ENCODE measurements at regions not wholly inside any gene's neighbourhood (a gene's known extent, or its start where the extent isn't known, plus 50 kb on each side); places are given as distances from the start of the nearest gene placed in this dataset.

GRCh38 chr4:57639561-57640382, 529.6 kb upstream of the IGFBP7 start:
- H3K36me3 ChIP-seq (ENCODE audit: control insufficient read depth in 2 of 2, insufficient read depth in 2 of 2, low read length in 1 of 2), result no peaks in the 10 kb centered on the region
- no peak for TF ChIP-seq ZNF207 (IDR thresholded peaks at IDR 0.05; ENCODE audit: borderline replicate concordance)
- no peak for TF ChIP-seq HDGF (IDR thresholded peaks at IDR 0.05)
- no peak for TF ChIP-seq SMAD5 (IDR thresholded peaks at IDR 0.05; ENCODE audit: low read depth)
- TF ChIP-seq POLR2AphosphoS5 (IDR thresholded peaks at IDR 0.05; ENCODE audit: low read length), result no peak
- TF ChIP-seq NKRF (conservative IDR thresholded peaks at IDR 0.05), result no peak
- TF ChIP-seq BACH1 (IDR thresholded peaks at IDR 0.05; ENCODE audit: borderline replicate concordance), result no peak
- no peak for TF ChIP-seq ZBTB11 (CRISPR knock-in tag; IDR thresholded peaks at IDR 0.05)
- TF ChIP-seq NFIC (IDR thresholded peaks at IDR 0.05; ENCODE audit: low read depth, low read length), result no peak
- no peak for TF ChIP-seq CREM (IDR thresholded peaks at IDR 0.05; ENCODE audit: low read depth)
- no peak for TF ChIP-seq PBX3 (IDR thresholded peaks at IDR 0.05; ENCODE audit: insufficient replicate concordance, low read depth, low read length)
- no peak for TF ChIP-seq MYC (IDR thresholded peaks at IDR 0.05; ENCODE audit: insufficient read depth, insufficient read length, insufficient replicate concordance, low read length, severe bottlenecking)
- no peak for TF ChIP-seq SMARCA5 (IDR thresholded peaks at IDR 0.05)
- TF ChIP-seq MYB (IDR thresholded peaks at IDR 0.05; ENCODE audit: borderline replicate concordance, low read depth, low read length), result no peak
- H3K27ac ChIP-seq (ENCODE audit: control insufficient read depth, insufficient read depth), result no peak overlapping the region
- POLR2A ChIA-PET, result no interaction called here
- intact Hi-C loops (cut with micrococcal nuclease; ENCODE audit: unreplicated experiment), result no loop called here
- ATAC-seq (no peak), DNase-seq (ENCODE audit: low read depth, low spot score) (no peak), FAIRE-seq (no peak)
- no peaks in the 10 kb centered on the region for H3K4me1 ChIP-seq (ENCODE audit: control insufficient read depth, insufficient read depth, low read length)
- no peak overlapping the region for H2AFZ ChIP-seq (ENCODE audit: control insufficient read depth, low read depth, low read length)
- no TSS peak for BruUV-seq (replicated peaks)
- no peak overlapping the region for H3K9ac ChIP-seq (ENCODE audit: control insufficient read depth, insufficient read depth, low read length)
- no peaks in the 10 kb centered on the region for H3K9me3 ChIP-seq (replicated peaks; ENCODE audit: control insufficient read depth, insufficient read depth, low read length)
- H4K20me1 ChIP-seq (ENCODE audit: control insufficient read depth, insufficient read depth), result no peaks in the 10 kb centered on the region
- RAD21 ChIA-PET (ENCODE audit: unreplicated experiment), result no interaction called here
- CTCF ChIA-PET, result no interaction called here
- no peak overlapping the region for H3K4me2 ChIP-seq (ENCODE audit: control insufficient read depth, insufficient read depth)
- SMC1A ChIA-PET (ENCODE audit: uncharacterized antibody, unreplicated experiment), result no interaction called here
- 13% methylated on average over 7 of the region's 8 CpGs for WGBS (ENCODE audit: insufficient coverage, insufficient replicate concordance, low lambda C conversion rate, missing lambda C conversion rate)
- H3K4me3 ChIP-seq, result no peak overlapping the region
- in situ Hi-C loops (cut with MboI), result no loop called here
- no peaks in the 10 kb centered on the region for H3K79me2 ChIP-seq (ENCODE audit: control insufficient read depth, insufficient read depth, low read length)
- H3K27me3 ChIP-seq (replicated peaks in 1 of 2; ENCODE audit: control insufficient read depth in 2 of 2, insufficient read depth in 2 of 2, low read length in 1 of 2), result no peaks in the 10 kb centered on the region

Data from GM12878 (cell line).